ENCODE measurements at regions not wholly inside any gene's neighbourhood (a gene's known extent, or its start where the extent isn't known, plus 50 kb on each side); places are given as distances from the start of the nearest gene placed in this dataset.

GRCh38 chr2:41500895-41501294, 546.9 kb upstream of the PKDCC start:
- no peak overlapping the region for H3K4me3 Mint-ChIP-seq
- DNase-seq (ENCODE audit: low spot score): no peak
- H3K9me3 Mint-ChIP-seq: peaks cover 26% of the 10 kb centered on the region
- H3K36me3 Mint-ChIP-seq (ENCODE audit: low read depth): no peaks in the 10 kb centered on the region
- H3K4me1 Mint-ChIP-seq (ENCODE audit: low read depth): no peaks in the 10 kb centered on the region
- no peak overlapping the region for H3K27ac Mint-ChIP-seq
- intact Hi-C loops (cut with micrococcal nuclease): no loop called here
- no peaks in the 10 kb centered on the region for H3K27me3 Mint-ChIP-seq (ENCODE audit: insufficient read depth)

GRCh38 chr2:41502752-41503151, 545.1 kb upstream of the PKDCC start:
- H3K4me3 Mint-ChIP-seq: no peak overlapping the region
- intact Hi-C loops (cut with micrococcal nuclease): no loop called here
- no peaks in the 10 kb centered on the region for H3K27me3 Mint-ChIP-seq (ENCODE audit: insufficient read depth)

DNA sequence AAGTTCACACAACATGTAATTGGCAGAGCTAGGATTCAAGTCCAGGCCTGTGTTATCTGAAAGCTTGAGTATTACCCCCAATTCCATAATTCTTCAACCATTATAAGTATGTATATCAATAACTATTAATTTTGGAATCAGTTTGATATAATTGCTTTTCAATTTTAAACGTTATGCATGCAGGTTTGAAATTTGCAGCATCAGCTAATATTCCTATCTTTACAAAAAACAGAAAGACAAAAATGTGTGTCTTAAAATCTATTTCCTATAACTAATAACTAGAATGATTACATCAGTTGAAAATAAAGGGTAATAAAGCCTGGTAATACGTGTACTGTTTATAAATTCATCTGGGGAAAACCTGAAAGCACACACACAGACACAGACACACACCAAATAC, 543.3 kb upstream of the PKDCC start:
- peaks cover 15% of the 10 kb centered on the region for H3K9me3 Mint-ChIP-seq
- no peak for DNase-seq (ENCODE audit: low spot score)
- H3K4me3 Mint-ChIP-seq: no peak overlapping the region
- H3K27me3 Mint-ChIP-seq (ENCODE audit: insufficient read depth): no peaks in the 10 kb centered on the region
- H3K27ac Mint-ChIP-seq: no peak overlapping the region
- intact Hi-C loops (cut with micrococcal nuclease): no loop called here
- no peaks in the 10 kb centered on the region for H3K36me3 Mint-ChIP-seq (ENCODE audit: low read depth)
- H3K4me1 Mint-ChIP-seq (ENCODE audit: low read depth): no peaks in the 10 kb centered on the region

More at GRCh38 chr2:41502752-41503151, 545.1 kb upstream of the PKDCC start:
- Mint-ChIP-seq H3K4me1 (ENCODE audit: low read depth) (no peaks in the 10 kb centered on the region), H3K9me3 (peaks cover 15% of the 10 kb centered on the region), H3K36me3 (ENCODE audit: low read depth) (no peaks in the 10 kb centered on the region), H3K27ac (no peak overlapping the region)
- DNase-seq (ENCODE audit: low spot score): no peak

DNA sequence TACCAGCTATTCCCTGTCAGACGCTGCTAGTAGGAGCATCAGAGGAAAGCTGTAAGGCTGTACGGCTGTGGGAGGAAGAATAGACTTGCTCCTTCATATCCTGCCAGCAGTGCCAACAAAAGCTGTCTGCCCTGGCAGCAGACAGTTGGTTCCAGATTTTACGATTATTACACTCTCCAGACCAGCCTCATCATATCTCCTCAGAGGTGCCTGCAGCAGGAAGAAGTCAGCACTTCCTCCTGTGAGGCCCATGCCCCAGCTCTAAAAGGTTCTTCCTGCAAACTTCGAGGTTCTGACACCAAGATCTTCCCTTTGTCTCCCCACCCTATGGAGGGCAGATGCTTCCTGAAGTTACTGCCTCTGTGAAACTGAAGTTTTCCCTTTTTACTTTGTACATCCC, 537.7 kb upstream of the PKDCC start:
- DNase-seq (ENCODE audit: low spot score): no peak
- no peaks in the 10 kb centered on the region for H3K27me3 Mint-ChIP-seq (ENCODE audit: insufficient read depth)
- intact Hi-C loops (cut with micrococcal nuclease): no loop called here
- no peak overlapping the region for H3K4me3 Mint-ChIP-seq
- no peaks in the 10 kb centered on the region for H3K9me3 Mint-ChIP-seq
- no peaks in the 10 kb centered on the region for H3K4me1 Mint-ChIP-seq (ENCODE audit: low read depth)
- H3K36me3 Mint-ChIP-seq (ENCODE audit: low read depth): no peaks in the 10 kb centered on the region
- H3K27ac Mint-ChIP-seq: no peak overlapping the region

DNA sequence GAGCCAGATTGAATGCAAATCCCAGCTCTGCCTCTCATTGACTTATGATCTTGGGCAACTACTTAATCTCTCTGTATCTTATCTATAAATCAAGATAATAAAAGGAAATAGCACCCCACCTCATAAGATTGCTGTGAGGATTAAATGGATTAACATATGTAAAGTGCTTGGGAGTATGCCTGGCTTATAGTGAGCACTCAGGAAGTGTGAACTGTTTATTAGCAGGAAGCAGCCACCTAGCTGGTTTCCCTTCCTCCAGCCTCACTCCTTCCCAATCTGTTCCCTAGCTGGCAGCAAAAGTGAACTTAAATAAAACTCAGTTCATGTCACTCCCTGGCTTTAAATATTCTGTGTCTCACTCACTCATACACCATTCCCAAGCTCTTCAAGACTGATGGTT, 526.6 kb upstream of the PKDCC start:
- H3K4me1 Mint-ChIP-seq (ENCODE audit: low read depth): no peaks in the 10 kb centered on the region
- intact Hi-C loops (cut with micrococcal nuclease): no loop called here
- H3K36me3 Mint-ChIP-seq (ENCODE audit: low read depth): no peaks in the 10 kb centered on the region
- no peak overlapping the region for H3K4me3 Mint-ChIP-seq
- no peak overlapping the region for H3K27ac Mint-ChIP-seq
- DNase-seq (ENCODE audit: low spot score): no peak
- no peaks in the 10 kb centered on the region for H3K27me3 Mint-ChIP-seq (ENCODE audit: insufficient read depth)
- H3K9me3 Mint-ChIP-seq: no peaks in the 10 kb centered on the region

GRCh38 chr2:41527525-41528323, 520.1 kb upstream of the PKDCC start:
- no peaks in the 10 kb centered on the region for H3K27me3 Mint-ChIP-seq (ENCODE audit: insufficient read depth)
- H3K27ac Mint-ChIP-seq: no peak overlapping the region
- no peak overlapping the region for H3K4me3 Mint-ChIP-seq
- no peaks in the 10 kb centered on the region for H3K4me1 Mint-ChIP-seq (ENCODE audit: low read depth)
- intact Hi-C loops (cut with micrococcal nuclease): no loop called here
- no peaks in the 10 kb centered on the region for H3K36me3 Mint-ChIP-seq (ENCODE audit: low read depth)
- DNase-seq (ENCODE audit: low spot score): no peak
- no peaks in the 10 kb centered on the region for H3K9me3 Mint-ChIP-seq

DNA sequence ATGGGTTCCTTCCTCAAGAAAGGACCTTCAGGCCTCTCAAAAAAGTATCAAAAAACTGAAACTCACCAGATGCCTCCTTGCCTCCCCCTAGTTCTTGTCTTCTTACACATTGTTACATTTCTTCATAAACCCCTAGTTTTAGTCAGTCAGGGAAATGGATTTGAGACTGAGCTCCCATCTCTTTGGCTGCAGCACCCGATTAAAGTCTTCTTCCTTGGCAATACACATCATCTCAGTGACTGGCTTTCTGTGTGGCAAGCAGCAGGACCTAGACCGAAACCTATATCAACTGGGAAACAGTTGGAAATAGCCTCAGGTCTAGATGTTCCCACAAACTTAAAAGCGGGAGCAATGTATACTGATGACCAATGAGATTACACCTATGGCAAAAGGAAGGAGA, 512.2 kb upstream of the PKDCC start:
- peaks cover 7% of the 10 kb centered on the region for H3K9me3 Mint-ChIP-seq
- no peak overlapping the region for H3K27ac Mint-ChIP-seq
- H3K4me1 Mint-ChIP-seq (ENCODE audit: low read depth): no peaks in the 10 kb centered on the region
- no peaks in the 10 kb centered on the region for H3K27me3 Mint-ChIP-seq (ENCODE audit: insufficient read depth)
- H3K36me3 Mint-ChIP-seq (ENCODE audit: low read depth): no peaks in the 10 kb centered on the region
- no peak overlapping the region for H3K4me3 Mint-ChIP-seq
- DNase-seq (ENCODE audit: low spot score): no peak
- intact Hi-C loops (cut with micrococcal nuclease): no loop called here

GRCh38 chr2:41540272-41540998, 507.4 kb upstream of the PKDCC start:
- peaks cover 8% of the 10 kb centered on the region for H3K9me3 Mint-ChIP-seq

GRCh38 chr2:41543726-41544125, 504.1 kb upstream of the PKDCC start:
- Mint-ChIP-seq H3K4me1 (ENCODE audit: low read depth) (no peaks in the 10 kb centered on the region), H3K4me3 (no peak overlapping the region), H3K9me3 (peaks cover 5% of the 10 kb centered on the region), H3K27ac (no peak overlapping the region), H3K36me3 (ENCODE audit: low read depth) (no peaks in the 10 kb centered on the region), H3K27me3 (ENCODE audit: insufficient read depth) (no peaks in the 10 kb centered on the region)
- DNase-seq (ENCODE audit: low spot score): no peak
- intact Hi-C loops (cut with micrococcal nuclease): no loop called here

More at GRCh38 chr2:41540272-41540998, 507.4 kb upstream of the PKDCC start:
- Mint-ChIP-seq H3K27ac (no peak overlapping the region), H3K4me1 (ENCODE audit: low read depth) (no peaks in the 10 kb centered on the region), H3K36me3 (ENCODE audit: low read depth) (no peaks in the 10 kb centered on the region), H3K4me3 (no peak overlapping the region), H3K27me3 (ENCODE audit: insufficient read depth) (no peaks in the 10 kb centered on the region)
- DNase-seq (ENCODE audit: low spot score): no peak
- intact Hi-C loops (cut with micrococcal nuclease): no loop called here

- Mint-ChIP-seq H3K9me3 (peaks cover 5% of the 10 kb centered on the region), H3K4me1 (ENCODE audit: low read depth) (no peaks in the 10 kb centered on the region), H3K27ac (no peak overlapping the region), H3K27me3 (ENCODE audit: insufficient read depth) (no peaks in the 10 kb centered on the region), H3K36me3 (ENCODE audit: low read depth) (no peaks in the 10 kb centered on the region), H3K4me3 (no peak overlapping the region)
- intact Hi-C loops (cut with micrococcal nuclease): no loop called here
- DNase-seq (ENCODE audit: low spot score): no peak
These were observed 503.1 kb upstream of the PKDCC start for GRCh38 chr2:41544709-41545108.

DNA sequence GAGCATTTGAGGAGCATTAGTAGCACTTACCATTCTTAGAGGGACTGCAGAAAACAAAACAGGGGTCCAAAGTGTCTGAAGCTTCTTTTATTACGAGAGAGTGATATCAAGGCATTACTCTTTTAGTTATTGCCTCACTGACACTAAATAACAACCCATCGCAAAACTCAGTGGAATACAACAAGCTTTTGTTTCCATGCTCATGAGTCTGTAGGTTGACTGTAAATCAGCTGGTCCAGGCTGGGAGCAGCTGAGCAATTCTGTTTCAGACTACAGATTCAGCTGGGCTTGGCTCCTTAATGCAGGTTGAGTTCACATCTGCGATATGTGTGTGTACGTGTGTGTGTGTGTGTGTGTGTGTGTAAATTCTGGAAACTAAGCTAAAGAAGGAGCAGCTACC, 501.8 kb upstream of the PKDCC start:
- Mint-ChIP-seq H3K9me3 (peaks cover 5% of the 10 kb centered on the region), H3K27me3 (ENCODE audit: insufficient read depth) (no peaks in the 10 kb centered on the region), H3K4me3 (no peak overlapping the region), H3K36me3 (ENCODE audit: low read depth) (no peaks in the 10 kb centered on the region), H3K27ac (no peak overlapping the region), H3K4me1 (ENCODE audit: low read depth) (no peaks in the 10 kb centered on the region)
- DNase-seq (ENCODE audit: low spot score): no peak
- intact Hi-C loops (cut with micrococcal nuclease): no loop called here

DNA sequence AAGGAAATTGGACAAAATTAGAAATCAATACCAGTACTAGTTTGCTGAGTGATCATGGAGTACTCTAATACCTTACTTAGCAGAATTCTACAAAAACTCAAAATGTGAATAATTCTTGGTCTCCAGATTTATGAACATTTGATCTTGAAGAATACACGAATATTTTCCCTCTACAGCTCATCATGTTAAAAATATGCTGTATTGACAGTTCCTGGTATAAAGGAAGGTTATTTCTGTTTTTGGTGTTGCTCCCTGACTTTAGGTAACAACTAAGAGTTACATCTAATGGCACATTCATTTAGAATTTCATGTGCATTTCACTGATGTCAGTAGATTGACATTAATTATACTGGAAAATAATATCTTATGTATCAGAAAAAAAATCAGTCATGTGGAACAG, 479.2 kb upstream of the PKDCC start:
- Mint-ChIP-seq H3K27ac (no peak overlapping the region), H3K27me3 (ENCODE audit: insufficient read depth) (peaks cover 2% of the 10 kb centered on the region), H3K36me3 (ENCODE audit: low read depth) (no peaks in the 10 kb centered on the region), H3K9me3 (no peaks in the 10 kb centered on the region), H3K4me3 (no peak overlapping the region), H3K4me1 (ENCODE audit: low read depth) (no peaks in the 10 kb centered on the region)
- intact Hi-C loops (cut with micrococcal nuclease): no loop called here
- no peak for DNase-seq (ENCODE audit: low spot score)

- intact Hi-C loops (cut with micrococcal nuclease): no loop called here
- Mint-ChIP-seq H3K4me1 (ENCODE audit: low read depth) (no peaks in the 10 kb centered on the region), H3K9me3 (no peaks in the 10 kb centered on the region), H3K27me3 (ENCODE audit: insufficient read depth) (peaks cover 2% of the 10 kb centered on the region), H3K27ac (no peak overlapping the region), H3K36me3 (ENCODE audit: low read depth) (no peaks in the 10 kb centered on the region), H3K4me3 (no peak overlapping the region)
- no peak for DNase-seq (ENCODE audit: low spot score)
These were observed 475.7 kb upstream of the PKDCC start for GRCh38 chr2:41572154-41572553.

All from activated T-helper 1 cell treated with anti-CD3 and anti-CD28 coated beads, Interleukin-12 subunit alpha, Interleukin-12 subunit beta, Interleukin-2, Interleukin-4 antibody, amounts not matched to agents 30 ng/mL and 10 ng/mL and 1 ng/mL, durations not matched to agents 14 hours and 24 hours and 36 hours (primary cell).